A673 (cell line): ENCODE measurements at regions not wholly inside any gene's neighbourhood (a gene's known extent, or its start where the extent isn't known, plus 50 kb on each side); places are given as distances from the start of the nearest gene placed in this dataset.

ENCODE experiments used
- BruUV-seq: library from RNA; stranded (reverse); fragments of 400-500 nt; replicated peaks from 2 replicates; lab custom pipeline; 2021; lab: Mats Ljungman, UMichigan
- CTCF ChIA-PET: fragments of 300-600 bp; sonication (Branson Sonifier 250); formaldehyde crosslinking; loops from one replicate; lab custom pipeline; 2022; ENCODE audit warnings: antibody characterized with exemption; lab: Charles Lee
- POLR2A ChIA-PET: fragments of 300-600 bp; sonication (Branson Sonifier 250); formaldehyde crosslinking; loops from one replicate; lab custom pipeline; 2022; ENCODE audit warnings: antibody characterized with exemption; ENCODE audit not compliant: low non-redundant PET; lab: Charles Lee
- DNase-seq: peaks from one replicate; pipeline ENCODE4 v3.0.0-alpha.2; 2015; ENCODE audit warnings: low spot score
- H3K27ac ChIP-seq: fragments of 200-600 bp; sonication (generic); 2 replicates; pipeline ENCODE4 v1.5.1; 2016; ENCODE audit warnings: mixed run types, low read depth, mild to moderate bottlenecking, mixed read lengths, antibody characterized with exemption, low read length; ENCODE audit not compliant: poor library complexity, severe bottlenecking
- H3K27me3 ChIP-seq: fragments of 200-600 bp; sonication (generic); replicated peaks from 2 replicates; pipeline ENCODE4 v1.6.1; 2017; ENCODE audit warnings: mixed run types, low read depth, mild to moderate bottlenecking, mixed read lengths, antibody characterized with exemption, low read length; ENCODE audit not compliant: insufficient read depth, poor library complexity
- H3K36me3 ChIP-seq: fragments of 200-600 bp; sonication (generic); 2 replicates; pipeline ENCODE4 v1.6.1; 2016; ENCODE audit warnings: mixed run types, mild to moderate bottlenecking, mixed read lengths, antibody characterized with exemption, low read length; ENCODE audit not compliant: insufficient read depth, poor library complexity, severe bottlenecking
- H3K4me1 ChIP-seq: fragments of 200-600 bp; sonication (generic); 2 replicates; pipeline ENCODE4 v1.6.1; 2017; ENCODE audit warnings: mixed run types, mild to moderate bottlenecking, mixed read lengths, antibody characterized with exemption, low read length; ENCODE audit not compliant: insufficient read depth, poor library complexity, severe bottlenecking
- H3K4me3 ChIP-seq: fragments of 200-600 bp; sonication (generic); 2 replicates; pipeline ENCODE4 v1.5.1; 2016; ENCODE audit warnings: low read depth, mixed run types, mild to moderate bottlenecking, mixed read lengths, low read length; ENCODE audit not compliant: poor library complexity, severe bottlenecking
- H3K9me3 ChIP-seq: fragments of 200-600 bp; sonication (generic); 2 replicates; pipeline ENCODE4 v1.6.1; 2016; ENCODE audit warnings: mixed run types, low read depth, mild to moderate bottlenecking, mixed read lengths, antibody characterized with exemption, low read length; ENCODE audit not compliant: poor library complexity, severe bottlenecking
- EZH2 ChIP-seq: fragments of 200-600 bp; sonication (generic); IDR thresholded peaks from 2 replicates; pipeline ENCODE4 v1.6.1; 2017; ENCODE audit warnings: borderline replicate concordance, low read depth, mild to moderate bottlenecking, mixed read lengths, antibody characterized with exemption, low read length; ENCODE audit not compliant: poor library complexity, severe bottlenecking
- intact Hi-C: fragments of 100-400 bp; cut with micrococcal nuclease; formaldehyde crosslinking; loops from one replicate; pipeline ENCODE4 v1.10.0; 2022; ENCODE audit not compliant: unreplicated experiment
- TF ChIP-seq, protein P1 (sequence below): fragments of 300-800, 200-600 bp; sonication (generic); conservative IDR thresholded peaks from 2 replicates; pipeline ENCODE4 v1.5.1; 2017; ENCODE audit warnings: low read depth, mild to moderate bottlenecking, antibody characterized with exemption, low read length, moderate library complexity, mixed read lengths

DNA sequence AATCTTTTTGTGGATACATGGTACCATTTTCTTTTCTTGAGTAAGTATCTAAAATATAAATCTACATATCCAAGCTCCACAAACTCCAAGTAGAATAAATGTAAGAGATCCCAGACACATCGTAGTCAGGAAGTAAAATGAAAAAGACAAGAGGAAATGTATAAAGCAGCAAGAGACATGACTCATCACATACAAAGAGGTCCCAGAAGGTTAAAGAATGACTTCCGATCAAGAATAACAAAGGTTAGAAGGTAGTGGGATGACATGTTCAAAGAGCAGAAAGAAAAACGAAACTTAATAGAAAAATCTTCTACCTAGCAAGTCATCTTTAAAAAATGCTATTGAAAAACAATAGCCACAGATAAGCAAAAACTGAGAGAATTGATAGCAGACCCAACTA, 705.8 kb downstream of the NR2F2 start:
- Histone ChIP-seq H3K27me3 (no peaks in the 10 kb centered on the region), H3K4me1 (peaks cover 5% of the 10 kb centered on the region), H3K4me3 (no peak overlapping the region), H3K36me3 (no peaks in the 10 kb centered on the region), H3K9me3 (peaks cover 14% of the 10 kb centered on the region), H3K27ac (no peak overlapping the region)
- peak; percentile 71 for DNase-seq
- CTCF ChIA-PET, result interaction anchor here (0.6 kb wide), 1 partner anchor 144 kb away, joined by 3 read pairs; no protein-coding TSS in a partner anchor
- intact Hi-C loops, result no loop called here
- BruUV-seq, result no TSS peak
- POLR2A ChIA-PET, result no interaction called here
- no peak for TF ChIP-seq EZH2
- TF ChIP-seq, protein P1, sequence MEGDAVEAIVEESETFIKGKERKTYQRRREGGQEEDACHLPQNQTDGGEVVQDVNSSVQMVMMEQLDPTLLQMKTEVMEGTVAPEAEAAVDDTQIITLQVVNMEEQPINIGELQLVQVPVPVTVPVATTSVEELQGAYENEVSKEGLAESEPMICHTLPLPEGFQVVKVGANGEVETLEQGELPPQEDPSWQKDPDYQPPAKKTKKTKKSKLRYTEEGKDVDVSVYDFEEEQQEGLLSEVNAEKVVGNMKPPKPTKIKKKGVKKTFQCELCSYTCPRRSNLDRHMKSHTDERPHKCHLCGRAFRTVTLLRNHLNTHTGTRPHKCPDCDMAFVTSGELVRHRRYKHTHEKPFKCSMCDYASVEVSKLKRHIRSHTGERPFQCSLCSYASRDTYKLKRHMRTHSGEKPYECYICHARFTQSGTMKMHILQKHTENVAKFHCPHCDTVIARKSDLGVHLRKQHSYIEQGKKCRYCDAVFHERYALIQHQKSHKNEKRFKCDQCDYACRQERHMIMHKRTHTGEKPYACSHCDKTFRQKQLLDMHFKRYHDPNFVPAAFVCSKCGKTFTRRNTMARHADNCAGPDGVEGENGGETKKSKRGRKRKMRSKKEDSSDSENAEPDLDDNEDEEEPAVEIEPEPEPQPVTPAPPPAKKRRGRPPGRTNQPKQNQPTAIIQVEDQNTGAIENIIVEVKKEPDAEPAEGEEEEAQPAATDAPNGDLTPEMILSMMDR, result no peak

DNA sequence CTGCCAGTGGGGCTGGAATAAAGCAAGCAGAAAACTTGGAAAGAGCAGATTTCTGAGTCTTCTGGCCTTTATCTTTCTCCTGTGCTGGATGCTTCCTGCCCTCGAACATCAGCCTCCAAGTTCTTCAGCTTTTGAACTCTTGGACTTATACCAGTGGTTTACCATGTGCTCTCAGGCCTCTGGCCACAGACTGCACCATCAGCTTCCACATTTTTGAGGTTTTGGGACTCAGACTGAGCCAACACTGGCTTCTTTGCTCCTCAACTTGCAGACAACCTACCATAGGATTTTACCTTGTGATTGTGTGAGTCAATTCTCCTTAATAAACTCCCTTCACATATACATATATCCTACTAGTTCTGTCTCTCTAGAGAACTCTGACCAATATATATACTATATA, 706.6 kb downstream of the NR2F2 start:
- Histone ChIP-seq H3K27ac (no peak overlapping the region), H3K4me1 (peaks cover 5% of the 10 kb centered on the region), H3K4me3 (no peak overlapping the region), H3K36me3 (no peaks in the 10 kb centered on the region), H3K27me3 (no peaks in the 10 kb centered on the region), H3K9me3 (peaks cover 14% of the 10 kb centered on the region)
- intact Hi-C loops, result no loop called here
- ChIA-PET POLR2A (no interaction called here), CTCF (no interaction called here)
- BruUV-seq, result no TSS peak
- no peak for TF ChIP-seq EZH2
- TF ChIP-seq, protein P1, result no peak
- no peak for DNase-seq

DNA sequence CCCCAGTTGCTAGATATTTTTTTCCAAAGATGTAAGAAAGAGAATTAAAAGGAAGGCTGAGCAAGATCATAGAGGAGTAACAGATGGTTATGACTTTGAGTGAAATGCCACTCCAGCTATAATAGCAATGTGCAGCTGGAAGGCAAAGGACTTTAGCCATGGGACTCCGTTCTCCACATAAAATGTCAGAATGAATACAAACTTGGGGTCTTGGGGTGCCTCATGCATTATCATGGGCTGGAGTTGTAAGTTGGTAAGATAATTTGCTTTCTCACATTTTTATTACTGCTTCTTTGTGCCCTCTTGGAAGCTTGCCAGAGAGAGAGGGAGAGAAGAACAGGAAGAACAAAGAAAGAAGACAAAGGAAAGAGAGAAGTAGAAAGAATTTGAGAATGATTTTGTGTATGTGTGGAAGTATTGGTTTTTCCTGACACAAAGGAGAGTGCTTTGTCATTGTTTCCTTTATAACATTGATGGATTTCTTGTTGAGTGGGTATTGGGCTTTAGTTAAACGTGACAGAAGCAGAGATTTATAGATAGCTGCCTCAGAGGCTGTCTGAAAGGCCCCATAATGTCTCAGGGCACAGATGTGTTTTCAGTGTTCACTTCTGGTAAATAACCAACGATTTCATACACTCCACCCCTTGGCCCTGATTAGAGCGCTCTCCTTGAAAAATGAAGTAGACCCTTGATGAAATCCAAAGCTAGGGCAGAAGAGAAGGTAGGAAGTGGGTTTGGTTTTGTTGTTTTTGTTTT, 715.3 kb downstream of the NR2F2 start:
- intact Hi-C loops, result no loop called here
- no peak overlapping the region for H3K27ac ChIP-seq
- no peak overlapping the region for H3K4me3 ChIP-seq
- DNase-seq, result peak; percentile 44
- H3K4me1 ChIP-seq, result no peaks in the 10 kb centered on the region
- TF ChIP-seq EZH2, result no peak
- TF ChIP-seq, protein P1, result no peak
- CTCF ChIA-PET, result no interaction called here
- BruUV-seq, result no TSS peak
- H3K27me3 ChIP-seq, result no peaks in the 10 kb centered on the region
- POLR2A ChIA-PET, result interaction anchor here (0.6 kb wide), 1 partner anchor 156 kb away, joined by 4 read pairs; no protein-coding TSS in a partner anchor
- peaks cover 1% of the 10 kb centered on the region for H3K9me3 ChIP-seq
- no peaks in the 10 kb centered on the region for H3K36me3 ChIP-seq
